Ovary (tissue), 7 donors: ENCODE measurements at regions not wholly inside any gene's neighbourhood (a gene's known extent, or its start where the extent isn't known, plus 50 kb on each side); places are given as distances from the start of the nearest gene placed in this dataset.

Experiments
- DNase-seq, 5 donors: peaks; one replicate each; pipeline ENCODE4 v3.0.0-alpha.2; 2019 to 2020
- H3K27ac ChIP-seq, 2 donors: fragments of 200-600 bp; one replicate each; pipeline versions ENCODE4 v1.5.1 to v1.8.0; 2019 to 2022
- H3K27me3 ChIP-seq: fragments of 200-600 bp; one replicate; pipeline ENCODE4 v1.8.0; 2022
- H3K36me3 ChIP-seq: fragments of 200-600 bp; sonication (generic); one replicate; pipeline ENCODE4 v1.5.1; 2019
- H3K4me1 ChIP-seq: one replicate; pipeline ENCODE4 v1.8.1; 2013; ENCODE audit warnings: mild to moderate bottlenecking, moderate library complexity; ENCODE audit not compliant: insufficient read depth
- H3K4me3 ChIP-seq: fragments of 200-600 bp; sonication (generic); one replicate; pipeline ENCODE4 v1.5.1; 2017
- H3K9me3 ChIP-seq, 2 donors: fragments of 200-600 bp in 1 of 2; sonication (generic) in 1 of 2; one replicate each; pipeline versions ENCODE4 v1.5.1 to v1.8.1; 2013 to 2019; ENCODE audit warnings: mild to moderate bottlenecking in 1 of 2, moderate library complexity in 1 of 2
- CTCF ChIP-seq, 3 donors: fragments of 450-650 bp in 2 of 3; fragments of 200-600 bp in 1 of 3; IDR thresholded peaks; one replicate each; pipeline versions ENCODE4 v1.5.1 to v1.8.0; 2016 to 2022; ENCODE audit warnings: antibody characterized with exemption in 3 of 3, mild to moderate bottlenecking in 1 of 3
- EP300 ChIP-seq: sonication (generic); formaldehyde crosslinking; IDR thresholded peaks from one replicate; pipeline ENCODE4 v1.6.1; 2017; ENCODE audit warnings: antibody characterized with exemption
- POLR2A ChIP-seq: fragments of 450-650 bp; IDR thresholded peaks from one replicate; pipeline ENCODE4 v1.6.1; 2017; ENCODE audit warnings: antibody characterized with exemption, mild to moderate bottlenecking, moderate library complexity
- WGBS, 3 donors: extraction: QIAGEN DNeasy Blood & Tissue Kit in 1 of 3; methylation state at CpG; one replicate each; pipeline versions ENCODE4 v1.1.5 to v1.1.7; 2013 to 2017; 5-methylcytosine and 5-hydroxymethylcytosine counted together
- intact Hi-C, 4 donors: fragments of 100-400 bp; cut with DNase I; formaldehyde crosslinking; loops; one replicate each; pipeline versions ENCODE4 v1.11.0 to v1.15.1; 2022 to 2023
- donor health status: DM: no; HTN: no; CAD: no; lungs with moderate emphysema.
- donor health status: DM: no; HTN: no; CAD: no.
- donor health status: Bipolar disorder and iron deficiency.
- donor health status: DM: no; HTN: no; CAD: no.
- donor health status: DM: yes; HTN: yes; CAD: no.

GRCh38 chr22:44618400-44618799, 83.6 kb upstream of the PRR5 start:
- DNase-seq, result no peak

GRCh38 chr22:44617828-44618227, 84.2 kb upstream of the PRR5 start:
- DNase-seq, result no peak
- H3K4me1 ChIP-seq, result peaks cover 2% of the 10 kb centered on the region
- H3K27me3 ChIP-seq, result no peaks in the 10 kb centered on the region
- H3K27ac ChIP-seq, result no peak overlapping the region
- no peaks in the 10 kb centered on the region for H3K9me3 ChIP-seq
- no peak for TF ChIP-seq POLR2A
- no peak for TF ChIP-seq CTCF (IDR thresholded peaks at IDR 0.05)
- no peak for TF ChIP-seq EP300
- intact Hi-C loops, result no loop called here
- 80 to 87% (median 80%) methylated on average over 4 of the region's 4 CpGs for WGBS, 3 donors
- H3K4me3 ChIP-seq, result no peak overlapping the region
- H3K36me3 ChIP-seq, result no peaks in the 10 kb centered on the region

More at GRCh38 chr22:44618400-44618799, 83.6 kb upstream of the PRR5 start:
- no peaks in the 10 kb centered on the region for H3K9me3 ChIP-seq
- no peak overlapping the region for H3K4me3 ChIP-seq
- H3K4me1 ChIP-seq, result peaks cover 2% of the 10 kb centered on the region
- no peak overlapping the region for H3K27ac ChIP-seq
- intact Hi-C loops, result no loop called here
- 63 to 76% (median 76%) methylated on average over 8 to 17 of the region's 17 CpGs for WGBS, 3 donors
- TF ChIP-seq CTCF (IDR thresholded peaks at IDR 0.05) (no peak), EP300 (no peak), POLR2A (no peak)
- no peaks in the 10 kb centered on the region for H3K27me3 ChIP-seq
- H3K36me3 ChIP-seq, result no peaks in the 10 kb centered on the region

- Histone ChIP-seq H3K9me3 (no peaks in the 10 kb centered on the region), H3K4me3 (no peak overlapping the region), H3K36me3 (no peaks in the 10 kb centered on the region), H3K4me1 (peaks cover 2% of the 10 kb centered on the region), H3K27me3 (no peaks in the 10 kb centered on the region), H3K27ac (no peak overlapping the region)
- TF ChIP-seq EP300, result no peak
- TF ChIP-seq CTCF (IDR thresholded peaks at IDR 0.05), result no peak
- no peak for TF ChIP-seq POLR2A
- intact Hi-C loops, result no loop called here
- DNase-seq, result no peak
- WGBS, 3 donors, result 69 to 71% (median 69%) methylated on average over 19 of the region's 19 CpGs
Measured at GRCh38 chr22:44616882-44617655, 84.9 kb upstream of the PRR5 start.

GRCh38 chr22:44616461-44616860, 85.5 kb upstream of the PRR5 start:
- Histone ChIP-seq H3K4me3 (no peak overlapping the region), H3K27me3 (no peaks in the 10 kb centered on the region), H3K27ac (no peak overlapping the region), H3K36me3 (no peaks in the 10 kb centered on the region), H3K9me3 (no peaks in the 10 kb centered on the region), H3K4me1 (peaks cover 2% of the 10 kb centered on the region)
- intact Hi-C loops, result no loop called here
- TF ChIP-seq CTCF (IDR thresholded peaks at IDR 0.05) (no peak), POLR2A (no peak), EP300 (no peak)
- 75 to 79% (median 78%) methylated on average over 9 of the region's 9 CpGs for WGBS, 3 donors
- no peak for DNase-seq
